Small intestine (tissue), 7 donors: ENCODE measurements at regions not wholly inside any gene's neighbourhood (a gene's known extent, or its start where the extent isn't known, plus 50 kb on each side); places are given as distances from the start of the nearest gene placed in this dataset.

Source experiments
- DNase-seq, 2 donors: peaks; one replicate each; pipeline versions ENCODE4 v3.0.0 to v3.0.0-alpha.2; 2013
- FAIRE-seq: peaks from 2 replicates; lab custom pipeline; 2012; peaks lifted over from hg19 to GRCh38; lab: Jason Lieb, UNC
- H3K27ac ChIP-seq, 3 donors: one replicate each; pipeline ENCODE4 v1.5.1; 2013; ENCODE audit warnings: low read length in 2 of 3, mild to moderate bottlenecking in 2 of 3, control low read depth in 1 of 3, inconsistent platforms in 1 of 3, low read depth in 1 of 3, moderate library complexity in 1 of 3
- H3K27me3 ChIP-seq, 3 donors: one replicate each; pipeline ENCODE4 v1.6.1; 2013; ENCODE audit warnings: low read length in 3 of 3, inconsistent platforms in 1 of 3; ENCODE audit not compliant: control insufficient read depth in 3 of 3, insufficient read depth in 3 of 3
- H3K36me3 ChIP-seq, 3 donors: one replicate each; pipeline ENCODE4 v1.6.1; 2013; ENCODE audit warnings: low read length in 3 of 3, inconsistent platforms in 1 of 3, low read depth in 1 of 3, mild to moderate bottlenecking in 1 of 3, moderate library complexity in 1 of 3; ENCODE audit not compliant: control insufficient read depth in 3 of 3, insufficient read depth in 2 of 3
- H3K4me1 ChIP-seq, 3 donors: one replicate each; pipeline ENCODE4 v1.6.1; 2013; ENCODE audit warnings: low read length in 2 of 3, inconsistent platforms in 1 of 3, low read depth in 1 of 3, mild to moderate bottlenecking in 1 of 3, moderate library complexity in 1 of 3; ENCODE audit not compliant: control insufficient read depth in 3 of 3, insufficient read depth in 2 of 3
- H3K4me3 ChIP-seq, 3 donors: one replicate each; pipeline ENCODE4 v1.5.1; 2013; ENCODE audit warnings: low read length in 3 of 3, control low read depth in 1 of 3, inconsistent platforms in 1 of 3, low read depth in 1 of 3, mild to moderate bottlenecking in 1 of 3, moderate library complexity in 1 of 3
- H3K9me3 ChIP-seq, 2 donors: one replicate each; pipeline ENCODE4 v1.6.1; 2013; ENCODE audit warnings: low read depth in 1 of 2, low read length in 1 of 2; ENCODE audit not compliant: control insufficient read depth in 2 of 2, insufficient read depth in 1 of 2
- WGBS, 3 donors: extraction: QIAGEN DNeasy Blood & Tissue Kit; methylation state at CpG; one replicate each; pipeline ENCODE4 v1.1.7; 2013; 5-methylcytosine and 5-hydroxymethylcytosine counted together
- donor health status: healthy with polysubstance abuse.
- donor health status: control.
- donor health status: control.
- donor health status: Bipolar disorder and iron deficiency.
- donor health status: healthy.

GRCh38 chr10:24113901-24114300, 95.0 kb upstream of the KIAA1217 start:
- DNase-seq (no peak), FAIRE-seq (no peak)
- Histone ChIP-seq H3K4me3 (no peak overlapping the region), H3K27ac (no peak overlapping the region), H3K4me1 (no peaks in the 10 kb centered on the region), H3K36me3 (no peaks in the 10 kb centered on the region), H3K27me3 (no peaks in the 10 kb centered on the region), H3K9me3 (no peaks in the 10 kb centered on the region)
- 74 to 78% (median 75%) methylated on average over 3 of the region's 3 CpGs for WGBS, 3 donors

GRCh38 chr10:24114556-24114955, 94.4 kb upstream of the KIAA1217 start:
- FAIRE-seq = no peak
- no peaks in the 10 kb centered on the region for H3K27me3 ChIP-seq
- H3K27ac ChIP-seq = no peak overlapping the region
- whole genome bisulfite sequencing, 3 donors = 55 to 71% (median 67%) methylated on average over 3 of the region's 3 CpGs
- no peak overlapping the region for H3K4me3 ChIP-seq
- H3K4me1 ChIP-seq = no peaks in the 10 kb centered on the region
- H3K36me3 ChIP-seq = no peaks in the 10 kb centered on the region
- DNase-seq = no peak
- H3K9me3 ChIP-seq = no peaks in the 10 kb centered on the region

GRCh38 chr10:24115403-24115802, 93.5 kb upstream of the KIAA1217 start:
- no peaks in the 10 kb centered on the region for H3K36me3 ChIP-seq
- DNase-seq = no peak
- no peak overlapping the region for H3K4me3 ChIP-seq
- H3K27ac ChIP-seq = no peak overlapping the region
- no peaks in the 10 kb centered on the region for H3K4me1 ChIP-seq
- 77 to 92% (median 86%) methylated on average over 1 of the region's 1 CpG for WGBS, 3 donors
- H3K9me3 ChIP-seq = no peaks in the 10 kb centered on the region
- FAIRE-seq = no peak
- no peaks in the 10 kb centered on the region for H3K27me3 ChIP-seq

- Histone ChIP-seq H3K27ac (no peak overlapping the region), H3K36me3 (no peaks in the 10 kb centered on the region), H3K9me3 (no peaks in the 10 kb centered on the region), H3K4me3 (no peak overlapping the region), H3K4me1 (no peaks in the 10 kb centered on the region), H3K27me3 (no peaks in the 10 kb centered on the region)
- 50 to 64% (median 64%) methylated on average over 12 of the region's 12 CpGs for WGBS, 3 donors
- FAIRE-seq (no peak), DNase-seq (no peak)
These were observed 90.7 kb upstream of the KIAA1217 start for GRCh38 chr10:24118246-24118645.

DNA sequence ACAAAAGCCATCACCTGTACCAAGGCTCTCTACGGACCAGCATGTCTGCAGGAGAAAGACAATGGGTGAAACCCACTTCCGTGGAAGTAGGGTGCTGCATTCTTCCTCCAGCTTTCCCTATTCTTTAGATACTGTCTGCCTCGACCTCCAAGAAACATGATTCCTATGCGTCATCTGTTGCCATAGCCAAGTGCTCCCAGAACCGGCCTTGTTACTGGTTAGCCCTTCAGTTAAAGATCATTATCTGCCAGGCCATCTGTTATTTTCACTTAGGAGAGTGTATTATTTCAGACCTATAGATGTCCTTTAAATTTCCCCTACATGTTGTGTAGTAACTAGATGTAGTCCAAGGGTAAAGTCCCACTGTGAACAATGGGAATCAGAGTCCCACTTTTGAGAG, 89.0 kb upstream of the KIAA1217 start:
- H3K4me3 ChIP-seq = no peak overlapping the region
- no peaks in the 10 kb centered on the region for H3K9me3 ChIP-seq
- peak overlapping the region in 1 of 3 donors; percentile 3 for H3K27ac ChIP-seq
- no peaks in the 10 kb centered on the region for H3K4me1 ChIP-seq
- WGBS, 3 donors = 76 to 81% (median 80%) methylated on average over 5 of the region's 5 CpGs
- FAIRE-seq (no peak), DNase-seq (no peak)
- H3K27me3 ChIP-seq = no peaks in the 10 kb centered on the region
- H3K36me3 ChIP-seq = no peaks in the 10 kb centered on the region

GRCh38 chr10:24120646-24121045, 88.3 kb upstream of the KIAA1217 start:
- no peak overlapping the region for H3K27ac ChIP-seq

GRCh38 chr10:24127516-24127915, 81.4 kb upstream of the KIAA1217 start:
- H3K9me3 ChIP-seq = peaks cover 0 to 3% of the 10 kb centered on the region in 2 donors
- FAIRE-seq = no peak
- H3K4me1 ChIP-seq = peaks cover 0 to 4% (median 0%) of the 10 kb centered on the region in 3 donors
- H3K27me3 ChIP-seq = no peaks in the 10 kb centered on the region
- H3K36me3 ChIP-seq = no peaks in the 10 kb centered on the region
- no peak overlapping the region for H3K27ac ChIP-seq
- H3K4me3 ChIP-seq = no peak overlapping the region
- 55 to 63% (median 59%) methylated on average over 2 of the region's 2 CpGs for WGBS, 3 donors
- DNase-seq = no peak

More at GRCh38 chr10:24120646-24121045, 88.3 kb upstream of the KIAA1217 start:
- FAIRE-seq (no peak), DNase-seq (no peak)
- Histone ChIP-seq H3K4me1 (no peaks in the 10 kb centered on the region), H3K4me3 (no peak overlapping the region), H3K9me3 (no peaks in the 10 kb centered on the region), H3K36me3 (no peaks in the 10 kb centered on the region), H3K27me3 (no peaks in the 10 kb centered on the region)
- WGBS, 3 donors = 61 to 88% (median 86%) methylated on average over 1 of the region's 1 CpG

DNA sequence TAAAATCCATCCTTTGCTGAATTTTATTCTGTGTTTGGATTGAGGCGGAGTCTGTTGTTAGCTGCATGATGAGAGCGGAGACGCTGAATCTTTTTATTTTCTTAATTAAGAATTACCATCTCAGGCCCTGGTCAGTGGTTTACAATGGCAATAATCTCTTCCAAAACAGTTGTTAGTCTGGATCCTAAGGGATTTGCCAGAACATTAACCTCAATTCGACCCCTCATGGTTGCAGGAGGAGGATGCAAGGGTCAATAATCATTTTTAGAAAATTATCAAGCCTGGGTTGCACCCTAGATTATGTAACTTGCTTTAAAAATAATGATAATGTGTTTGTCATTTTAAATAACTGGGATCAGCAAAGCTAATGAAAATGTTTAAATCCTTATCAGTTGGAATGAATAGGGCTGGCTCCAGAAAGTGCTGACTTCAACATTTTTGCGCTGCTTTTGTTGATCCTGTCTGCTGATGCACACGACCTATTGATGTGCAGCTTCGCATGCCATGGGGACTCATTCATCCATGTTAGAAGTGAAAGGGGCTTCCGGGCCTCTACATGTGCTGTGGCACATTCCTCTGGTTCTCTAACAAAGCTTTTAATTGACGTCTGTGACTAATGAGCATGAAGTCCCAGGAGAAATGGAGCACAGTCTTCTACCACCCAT, 80.7 kb upstream of the KIAA1217 start:
- Histone ChIP-seq H3K4me3 (no peak overlapping the region), H3K27ac (no peak overlapping the region), H3K4me1 (peaks cover 0 to 4% (median 0%) of the 10 kb centered on the region in 3 donors), H3K36me3 (no peaks in the 10 kb centered on the region), H3K9me3 (peaks cover 0 to 3% of the 10 kb centered on the region in 2 donors), H3K27me3 (no peaks in the 10 kb centered on the region)
- FAIRE-seq (no peak), DNase-seq (no peak)
- 64 to 67% (median 66%) methylated on average over 9 of the region's 9 CpGs for WGBS, 3 donors

GRCh38 chr10:24132741-24133140, 76.2 kb upstream of the KIAA1217 start:
- no peaks in the 10 kb centered on the region for H3K27me3 ChIP-seq
- H3K36me3 ChIP-seq = no peaks in the 10 kb centered on the region
- H3K4me1 ChIP-seq = peaks cover 0 to 4% (median 0%) of the 10 kb centered on the region in 3 donors
- H3K4me3 ChIP-seq = no peak overlapping the region
- FAIRE-seq = no peak
- peaks cover 0 to 3% of the 10 kb centered on the region in 2 donors for H3K9me3 ChIP-seq
- no peak overlapping the region for H3K27ac ChIP-seq
- 81 to 92% (median 82%) methylated on average over 3 of the region's 3 CpGs for WGBS, 3 donors
- DNase-seq = no peak
